HCT116 (cell line): ENCODE measurements at regions not wholly inside any gene's neighbourhood (a gene's known extent, or its start where the extent isn't known, plus 50 kb on each side); places are given as distances from the start of the nearest gene placed in this dataset.

Experiments used
- ATF3 ChIP-seq: IDR thresholded peaks from 2 replicates; pipeline ENCODE4 v1.6.1; 2012
- CEBPB ChIP-seq: IDR thresholded peaks from 2 replicates; pipeline ENCODE4 v1.6.1; 2012; ENCODE audit warnings: low read depth
- CTCF ChIP-seq, 3 experiments: fragments of 200-600 bp in 1 of 3; sonication (generic) in 1 of 3; IDR thresholded peaks in 2 of 3; conservative IDR thresholded peaks in 1 of 3; 2 replicates each; pipeline ENCODE4 v1.5.1; 2012 to 2017; ENCODE audit warnings: low read depth in 2 of 3, low read length in 2 of 3, antibody characterized with exemption in 1 of 3, borderline replicate concordance in 1 of 3, control low read depth in 1 of 3, mild to moderate bottlenecking in 1 of 3, mixed read lengths in 1 of 3, mixed run types in 1 of 3, moderate library complexity in 1 of 3; ENCODE audit not compliant: insufficient read depth in 1 of 3
- EZH2 ChIP-seq: fragments of 200-600 bp; sonication (generic); IDR thresholded peaks from 2 replicates; pipeline ENCODE4 v1.6.1; 2017; ENCODE audit warnings: antibody characterized with exemption, mixed run types
- FOSL1 ChIP-seq: IDR thresholded peaks from 2 replicates; pipeline ENCODE4 v1.6.1; 2012; ENCODE audit warnings: low read depth
- POLR2A ChIP-seq: IDR thresholded peaks from 2 replicates; pipeline ENCODE4 v1.7.0; 2011; ENCODE audit warnings: borderline replicate concordance; ENCODE audit not compliant: insufficient read depth, insufficient read length; ENCODE audit errors: extremely low read depth
- POLR2AphosphoS5 ChIP-seq: IDR thresholded peaks from 2 replicates; pipeline ENCODE4 v1.6.1; 2011; ENCODE audit warnings: mild to moderate bottlenecking, low read depth, low read length, moderate library complexity
- SP1 ChIP-seq: IDR thresholded peaks from 2 replicates; pipeline ENCODE4 v1.6.1; 2012; ENCODE audit warnings: low read depth
- TCF7L2 ChIP-seq: IDR thresholded peaks from 2 replicates; pipeline ENCODE4 v1.7.0; 2011; ENCODE audit warnings: borderline replicate concordance, inconsistent platforms; ENCODE audit not compliant: insufficient read depth, insufficient read length; ENCODE audit errors: extremely low read depth
- YY1 ChIP-seq: IDR thresholded peaks from 2 replicates; pipeline ENCODE4 v1.6.1; 2011; ENCODE audit warnings: low read length, low read depth, moderate library complexity, mild to moderate bottlenecking; ENCODE audit not compliant: insufficient replicate concordance; ENCODE audit errors: extremely low read depth
- ZNF274 ChIP-seq: fragments of 200-500 bp; sonication (Bioruptor generic); IDR thresholded peaks from 2 replicates; pipeline ENCODE4 v1.6.1; 2014; ENCODE audit warnings: mild to moderate bottlenecking, low read depth, low read length, inconsistent platforms
- TF ChIP-seq, protein P1 (sequence below): IDR thresholded peaks from 2 replicates; pipeline ENCODE4 v1.6.1; 2012; ENCODE audit warnings: low read depth

GRCh38 chr3:14278799-14279625 is 100.4 kb downstream of the LSM3 start:
- TF ChIP-seq POLR2A (no peak), CTCF (IDR thresholded peaks at IDR 0.05 in 2 of 3, conservative IDR thresholded peaks at IDR 0.05 in 1 of 3; ENCODE audit: borderline replicate concordance in 1 of 3, insufficient read depth in 1 of 3, low read depth in 2 of 3, low read length in 2 of 3) (0 out of 6 replicates have a peak, but pooled peaks of 1 of the 3 experiments have one; percentile 10), EZH2 (no peak), POLR2AphosphoS5 (no peak), YY1 (no peak), ATF3 (no peak), CEBPB (no peak), TCF7L2 (no peak), ZNF274 (no peak), FOSL1 (no peak), SP1 (no peak)
- TF ChIP-seq, protein P1, sequence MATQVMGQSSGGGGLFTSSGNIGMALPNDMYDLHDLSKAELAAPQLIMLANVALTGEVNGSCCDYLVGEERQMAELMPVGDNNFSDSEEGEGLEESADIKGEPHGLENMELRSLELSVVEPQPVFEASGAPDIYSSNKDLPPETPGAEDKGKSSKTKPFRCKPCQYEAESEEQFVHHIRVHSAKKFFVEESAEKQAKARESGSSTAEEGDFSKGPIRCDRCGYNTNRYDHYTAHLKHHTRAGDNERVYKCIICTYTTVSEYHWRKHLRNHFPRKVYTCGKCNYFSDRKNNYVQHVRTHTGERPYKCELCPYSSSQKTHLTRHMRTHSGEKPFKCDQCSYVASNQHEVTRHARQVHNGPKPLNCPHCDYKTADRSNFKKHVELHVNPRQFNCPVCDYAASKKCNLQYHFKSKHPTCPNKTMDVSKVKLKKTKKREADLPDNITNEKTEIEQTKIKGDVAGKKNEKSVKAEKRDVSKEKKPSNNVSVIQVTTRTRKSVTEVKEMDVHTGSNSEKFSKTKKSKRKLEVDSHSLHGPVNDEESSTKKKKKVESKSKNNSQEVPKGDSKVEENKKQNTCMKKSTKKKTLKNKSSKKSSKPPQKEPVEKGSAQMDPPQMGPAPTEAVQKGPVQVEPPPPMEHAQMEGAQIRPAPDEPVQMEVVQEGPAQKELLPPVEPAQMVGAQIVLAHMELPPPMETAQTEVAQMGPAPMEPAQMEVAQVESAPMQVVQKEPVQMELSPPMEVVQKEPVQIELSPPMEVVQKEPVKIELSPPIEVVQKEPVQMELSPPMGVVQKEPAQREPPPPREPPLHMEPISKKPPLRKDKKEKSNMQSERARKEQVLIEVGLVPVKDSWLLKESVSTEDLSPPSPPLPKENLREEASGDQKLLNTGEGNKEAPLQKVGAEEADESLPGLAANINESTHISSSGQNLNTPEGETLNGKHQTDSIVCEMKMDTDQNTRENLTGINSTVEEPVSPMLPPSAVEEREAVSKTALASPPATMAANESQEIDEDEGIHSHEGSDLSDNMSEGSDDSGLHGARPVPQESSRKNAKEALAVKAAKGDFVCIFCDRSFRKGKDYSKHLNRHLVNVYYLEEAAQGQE: no peak
